ENCODE measurements at regions not wholly inside any gene's neighbourhood (a gene's known extent, or its start where the extent isn't known, plus 50 kb on each side); places are given as distances from the start of the nearest gene placed in this dataset.

GRCh38 chr10:90975096-90975495 lies 54.2 kb upstream of the ANKRD1 start:
- no peak for DNase-seq (ENCODE audit: low spot score)

- DNase-seq (ENCODE audit: low spot score): no peak
These were observed 56.4 kb upstream of the ANKRD1 start for GRCh38 chr10:90977162-90977854.

GRCh38 chr10:90977855-90978486 lies 57.1 kb upstream of the ANKRD1 start:
- DNase-seq (ENCODE audit: low spot score): no peak

GRCh38 chr10:90982406-90983008 lies 61.6 kb upstream of the ANKRD1 start:
- DNase-seq (ENCODE audit: low spot score): no peak

DNA sequence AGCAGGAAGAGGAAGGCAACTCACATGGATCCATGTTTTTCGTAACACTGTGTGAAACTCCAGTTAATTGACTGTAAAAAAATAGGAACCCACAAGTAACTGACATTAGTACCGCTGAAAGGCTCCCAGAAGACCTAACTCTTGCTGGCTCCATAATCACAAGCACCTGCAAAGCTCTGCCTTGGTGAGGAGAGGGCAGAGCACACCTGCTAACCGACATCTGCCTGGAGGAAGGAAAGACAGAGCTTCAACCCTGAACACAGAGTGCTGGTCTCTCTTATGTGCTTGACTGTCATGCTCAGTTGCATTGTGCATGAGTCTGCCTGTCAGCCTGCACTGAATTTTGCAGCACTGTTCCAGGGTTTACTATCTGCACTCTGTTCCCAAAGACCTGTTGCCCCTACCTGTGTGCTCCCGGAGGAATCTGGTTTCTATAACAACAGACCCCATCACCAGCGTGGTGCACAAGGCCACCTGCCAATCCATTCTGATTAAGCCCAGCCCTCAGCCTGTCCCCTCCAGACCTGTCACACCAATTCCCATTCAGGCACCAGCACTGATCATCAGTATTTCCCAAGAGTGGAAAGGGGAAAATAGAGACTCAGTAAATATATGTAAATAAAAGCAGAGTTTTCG lies 63.1 kb upstream of the ANKRD1 start:
- no peak for DNase-seq (ENCODE audit: low spot score)

DNA sequence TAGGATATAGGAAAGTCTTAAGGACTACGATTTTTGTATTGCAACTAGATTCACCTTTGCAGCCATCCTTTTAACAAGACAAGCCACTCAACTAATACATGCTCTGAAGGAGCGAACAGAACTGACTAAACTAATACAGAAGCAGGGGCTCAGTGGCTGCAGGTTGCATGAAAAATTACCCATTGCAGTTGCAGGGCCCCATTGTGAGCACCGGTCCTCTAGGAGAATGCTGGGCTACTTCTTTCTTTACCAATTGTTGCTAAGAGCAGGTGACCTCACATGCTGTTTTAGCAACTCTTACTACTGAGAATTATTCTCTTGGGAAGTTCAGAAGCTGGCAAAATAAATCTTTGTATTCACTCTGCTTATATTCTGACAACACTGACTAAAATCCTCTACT lies 64.0 kb upstream of the ANKRD1 start:
- no peak for DNase-seq (ENCODE audit: low spot score)

GRCh38 chr10:90985321-90985933 lies 64.5 kb upstream of the ANKRD1 start:
- no peak for DNase-seq (ENCODE audit: low spot score)

GRCh38 chr10:90986136-90986760 lies 65.4 kb upstream of the ANKRD1 start:
- DNase-seq (ENCODE audit: low spot score): no peak

- no peak for DNase-seq (ENCODE audit: low spot score)
These were observed 66.0 kb upstream of the ANKRD1 start for GRCh38 chr10:90986870-90987269.

GRCh38 chr10:90987383-90987782 lies 66.5 kb upstream of the ANKRD1 start:
- DNase-seq (ENCODE audit: low spot score): no peak

DNA sequence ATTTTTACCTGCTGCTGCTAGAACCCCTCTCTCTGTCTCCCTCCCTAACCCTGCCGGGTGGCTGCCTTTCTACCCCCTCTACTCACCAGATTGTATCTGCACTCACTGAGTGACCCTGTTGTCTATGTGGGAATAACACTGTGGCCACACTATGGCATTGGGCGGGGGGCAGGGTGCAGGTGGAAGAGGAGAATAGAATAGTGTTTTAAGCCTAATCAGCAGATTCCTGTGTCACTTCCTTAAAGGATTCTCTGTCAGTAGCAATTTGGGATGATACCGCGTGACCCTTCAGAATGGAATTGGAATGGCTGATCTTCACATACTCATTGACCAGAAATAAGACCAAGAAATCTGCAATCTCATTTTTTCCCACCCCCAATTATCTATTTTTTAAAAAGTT lies 67.1 kb upstream of the ANKRD1 start:
- DNase-seq (ENCODE audit: low spot score): no peak

DNA sequence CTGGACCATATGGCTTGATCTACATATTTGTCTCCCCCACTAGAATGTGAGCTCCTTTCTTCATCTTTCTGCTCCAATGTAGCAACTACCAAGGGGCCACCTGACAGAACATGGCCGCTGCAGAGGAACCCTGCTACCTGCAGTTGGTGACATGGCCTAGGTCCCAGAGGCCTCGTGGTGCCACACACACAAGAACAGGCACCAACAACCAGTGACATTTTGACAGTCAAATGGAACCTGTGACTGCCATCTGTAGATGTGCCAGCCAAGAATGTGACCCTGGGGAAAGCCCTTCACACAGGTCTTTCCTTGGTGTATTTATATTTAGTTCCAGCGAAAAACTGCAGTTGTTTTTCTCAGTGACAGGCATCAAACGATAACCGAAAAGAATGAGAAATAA lies 67.9 kb upstream of the ANKRD1 start:
- no peak for DNase-seq (ENCODE audit: low spot score)

- DNase-seq (ENCODE audit: low spot score): no peak
These were observed 68.5 kb upstream of the ANKRD1 start for GRCh38 chr10:90989378-90989777.

GRCh38 chr10:90992462-90992861 lies 71.6 kb upstream of the ANKRD1 start:
- DNase-seq (ENCODE audit: low spot score): no peak

DNA sequence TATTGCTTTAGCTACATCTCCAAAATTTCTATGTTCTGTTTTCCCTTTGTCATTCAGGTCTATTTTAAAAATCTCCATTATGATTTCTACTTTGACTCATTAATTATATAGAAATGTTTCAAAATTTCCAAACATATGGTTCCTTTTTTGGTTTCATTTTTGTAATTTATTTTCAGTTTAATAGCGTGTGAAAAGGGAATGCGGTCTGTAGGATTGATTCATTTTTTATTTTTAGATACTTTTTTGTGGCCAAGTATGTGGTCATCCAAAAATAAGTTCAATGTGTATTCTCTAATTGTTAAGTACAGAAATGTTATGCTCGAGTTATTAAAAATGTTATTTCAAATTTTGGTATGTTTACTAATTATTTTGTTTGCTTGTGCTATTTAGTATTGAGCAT lies 72.5 kb upstream of the ANKRD1 start:
- DNase-seq (ENCODE audit: low spot score): no peak

- DNase-seq (ENCODE audit: low spot score): no peak
These were observed 76.8 kb upstream of the ANKRD1 start for GRCh38 chr10:90997670-90998069.

GRCh38 chr10:90998733-90999511 lies 78.0 kb upstream of the ANKRD1 start:
- no peak for DNase-seq (ENCODE audit: low spot score)

DNA sequence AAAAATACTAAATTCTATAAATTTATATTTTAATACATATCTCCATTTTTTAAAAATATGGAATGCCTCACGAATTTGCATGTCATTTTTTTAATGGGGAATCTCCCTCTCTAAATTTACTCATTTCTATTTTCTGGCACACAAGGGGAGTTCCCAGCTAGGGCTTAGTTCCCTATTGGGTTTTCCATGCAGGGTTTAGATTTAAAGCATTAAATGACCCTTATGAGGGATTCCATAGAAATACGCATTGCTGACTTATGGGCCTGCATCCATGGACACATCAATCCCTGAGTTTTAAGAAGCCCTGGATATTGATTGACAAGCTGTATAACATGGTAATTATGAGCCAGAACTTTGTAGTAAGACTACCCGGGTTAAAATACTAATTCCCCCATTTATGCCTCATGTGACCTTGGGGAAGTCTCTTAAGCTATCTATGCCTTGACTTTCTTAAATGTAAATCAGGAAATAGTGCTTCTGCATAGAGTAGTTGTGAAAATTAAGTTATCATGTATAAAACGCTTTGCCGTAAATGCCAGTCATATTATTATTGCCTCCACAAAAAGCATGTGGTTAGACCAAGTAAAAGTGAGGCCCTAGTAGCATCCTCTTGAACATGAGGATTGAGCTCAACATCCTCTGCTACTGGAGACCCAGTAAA lies 78.8 kb upstream of the ANKRD1 start:
- DNase-seq (ENCODE audit: low spot score): no peak

DNA sequence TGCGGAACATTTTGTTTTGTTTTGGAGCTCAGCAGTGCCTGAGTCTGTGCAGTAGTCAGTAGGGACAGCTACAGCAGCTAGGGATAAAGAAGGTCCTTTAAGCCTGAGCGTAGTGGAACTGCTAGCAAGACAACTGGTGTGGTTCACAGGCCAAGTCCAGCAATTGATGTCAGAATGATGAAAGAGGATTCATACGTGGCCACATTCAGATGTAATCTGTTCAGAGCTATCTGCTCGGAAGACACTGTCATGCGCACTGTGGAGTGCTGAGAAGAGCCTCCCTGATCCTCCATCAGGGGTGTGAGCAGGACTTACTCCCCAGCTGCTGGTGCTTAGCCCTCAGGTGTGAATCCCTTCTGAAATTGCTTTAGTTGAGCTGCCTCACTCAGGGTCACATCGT lies 79.6 kb upstream of the ANKRD1 start:
- DNase-seq (ENCODE audit: low spot score): no peak

DNA sequence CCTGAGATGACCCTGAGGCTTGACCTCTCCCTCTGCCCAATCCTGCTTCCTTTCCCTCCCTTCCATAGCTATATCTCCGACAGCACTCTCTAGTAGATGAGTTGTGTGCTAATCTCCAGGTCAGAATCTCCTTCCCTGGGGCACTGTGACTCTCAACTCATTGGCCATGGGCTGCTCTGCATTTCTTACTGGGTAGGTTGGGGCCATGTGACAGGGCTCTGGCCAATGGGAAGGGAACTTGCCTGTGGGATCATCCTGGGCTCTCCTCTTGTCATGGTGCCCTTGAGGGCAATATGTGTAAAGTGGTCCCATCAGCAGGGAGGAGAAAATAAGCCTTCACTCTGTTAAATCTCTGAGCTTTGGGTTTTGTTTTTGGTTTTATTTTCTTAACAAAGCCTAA lies 80.1 kb upstream of the ANKRD1 start:
- DNase-seq (ENCODE audit: low spot score): no peak

- no peak for DNase-seq (ENCODE audit: low spot score)
These were observed 81.8 kb upstream of the ANKRD1 start for GRCh38 chr10:91002656-91003055.

Data from RKO (cell line).